B cell (primary cell): ENCODE measurements at regions not wholly inside any gene's neighbourhood (a gene's known extent, or its start where the extent isn't known, plus 50 kb on each side); places are given as distances from the start of the nearest gene placed in this dataset.

ENCODE experiments used
- ATAC-seq: fragments of 200-7000 bp; cut with Tn5 transposase; one replicate; pipeline ENCODE4 v1.10.0; 2021; ENCODE audit warnings: low read depth, mild to moderate bottlenecking, moderate number of reproducible peaks, moderate library complexity
- CTCF ChIA-PET: fragments of 350-600 bp; sonication (Branson Sonifier 250); formaldehyde crosslinking; loops from one replicate; lab custom pipeline; 2021; ENCODE audit warnings: antibody characterized with exemption, inconsistent platforms; lab: Charles Lee
- POLR2A ChIA-PET: fragments of 350-600 bp; sonication (Branson Sonifier 250); formaldehyde crosslinking; loops from one replicate; lab custom pipeline; 2021; ENCODE audit warnings: antibody characterized with exemption; lab: Charles Lee
- DNase-seq: peaks from one replicate; pipeline ENCODE4 v3.0.0; 2013
- H2AFZ ChIP-seq: 2 replicates; pipeline ENCODE4 v1.6.1; 2012; ENCODE audit warnings: mild to moderate bottlenecking, low read depth, low read length; ENCODE audit not compliant: insufficient read depth, poor library complexity, severe bottlenecking
- H3K27ac ChIP-seq, 2 donors: 1 replicate in 1 of 2; 2 replicates in 1 of 2; pipeline ENCODE4 v1.5.1; 2012 to 2013; ENCODE audit warnings: low read length in 2 of 2, mild to moderate bottlenecking in 2 of 2, moderate library complexity in 1 of 2
- H3K27me3 ChIP-seq, 4 experiments: fragments of 200-600 bp in 1 of 4; sonication (generic) in 1 of 4; replicated peaks in 1 of 4; 1 replicate in 2 of 4; 2 replicates in 2 of 4; pipeline versions ENCODE4 v1.6.1 to v1.7.0; 2013 to 2016; ENCODE audit warnings: low read length in 3 of 4, mild to moderate bottlenecking in 2 of 4, mixed read lengths in 1 of 4, moderate library complexity in 1 of 4; ENCODE audit not compliant: insufficient read depth in 4 of 4, control insufficient read depth in 3 of 4; ENCODE audit errors: control extremely low read depth in 1 of 4
- H3K36me3 ChIP-seq, 2 experiments: replicated peaks in 1 of 2; 1 replicate in 1 of 2; 2 replicates in 1 of 2; pipeline versions ENCODE4 v1.6.1 to v1.7.1; 2013; ENCODE audit warnings: low read length in 1 of 2; ENCODE audit not compliant: insufficient read depth in 2 of 2, control insufficient read depth in 1 of 2; ENCODE audit errors: control extremely low read depth in 1 of 2, extremely low read depth in 1 of 2
- H3K4me1 ChIP-seq, 2 donors: fragments of 200-600 bp in 1 of 2; sonication (generic) in 1 of 2; 1 replicate in 1 of 2; 2 replicates in 1 of 2; pipeline versions ENCODE4 v1.5.1 to v1.6.1; 2013 to 2017; ENCODE audit warnings: low read length in 2 of 2; ENCODE audit not compliant: control insufficient read depth in 2 of 2, insufficient read depth in 2 of 2
- H3K4me2 ChIP-seq: replicated peaks from 2 replicates; pipeline ENCODE3; 2012; ENCODE audit warnings: mild to moderate bottlenecking, low read depth, low read length; ENCODE audit not compliant: poor library complexity, severe bottlenecking
- H3K4me3 ChIP-seq, 5 experiments: fragments of 200-600 bp in 1 of 5; sonication (generic) in 1 of 5; 1 replicate in 3 of 5; 2 replicates in 2 of 5; pipeline versions ENCODE4 v1.5.1 to v1.7.0; 2011 to 2016; ENCODE audit warnings: low read length in 4 of 5, mild to moderate bottlenecking in 4 of 5, low read depth in 2 of 5, control low read depth in 1 of 5, moderate library complexity in 1 of 5; ENCODE audit not compliant: insufficient read depth in 1 of 5; ENCODE audit errors: control extremely low read depth in 1 of 5, extremely low read depth in 1 of 5
- H3K79me2 ChIP-seq: fragments of 200-600 bp; sonication (generic); one replicate; pipeline ENCODE4 v1.6.0; 2016; ENCODE audit warnings: low read length; ENCODE audit not compliant: control insufficient read depth, insufficient read depth
- H3K9ac ChIP-seq: fragments of 200-600 bp; sonication (generic); 2 replicates; pipeline ENCODE4 v1.6.1; 2017; ENCODE audit warnings: mild to moderate bottlenecking, low read length, moderate library complexity
- H3K9me3 ChIP-seq, 3 donors: one replicate each; pipeline versions ENCODE4 v1.6.1 to v1.7.1; 2013; ENCODE audit warnings: low read length in 2 of 3; ENCODE audit not compliant: control insufficient read depth in 2 of 3, insufficient read depth in 1 of 3; ENCODE audit errors: control extremely low read depth in 1 of 3
- H4K20me1 ChIP-seq: 2 replicates; pipeline ENCODE4 v1.6.0; 2012; ENCODE audit warnings: mild to moderate bottlenecking, low read length; ENCODE audit not compliant: insufficient read depth, control insufficient read depth, poor library complexity, severe bottlenecking
- H3K27ac Mint-ChIP-seq: one replicate; pipeline ENCODE4 v1.8.0; 2021; ENCODE audit warnings: mixed read lengths
- H3K27me3 Mint-ChIP-seq: one replicate; pipeline ENCODE4 v1.8.0; 2021; ENCODE audit warnings: mixed read lengths
- H3K4me1 Mint-ChIP-seq: one replicate; pipeline ENCODE4 v1.8.0; 2021; ENCODE audit warnings: mixed read lengths
- H3K4me3 Mint-ChIP-seq: one replicate; pipeline ENCODE4 v1.8.0; 2021; ENCODE audit warnings: mixed read lengths
- H3K9me3 Mint-ChIP-seq: one replicate; pipeline ENCODE4 v1.8.0; 2022; ENCODE audit warnings: mixed read lengths; ENCODE audit not compliant: insufficient read depth
- EZH2 ChIP-seq: IDR thresholded peaks from 2 replicates; pipeline ENCODE4 v1.6.1; 2012; ENCODE audit warnings: borderline replicate concordance, low read depth, mild to moderate bottlenecking, moderate library complexity, low read length; ENCODE audit not compliant: insufficient read depth, poor library complexity, severe bottlenecking
- WGBS: methylation state at CpG from one replicate; pipeline ENCODE4 v1.1.5; 2013; ENCODE audit warnings: missing lambda C conversion rate; ENCODE audit not compliant: insufficient coverage; 5-methylcytosine and 5-hydroxymethylcytosine counted together
- intact Hi-C: fragments of 100-400 bp; cut with micrococcal nuclease; formaldehyde crosslinking; loops from one replicate; pipeline ENCODE4 v1.10.0; 2022
- TF ChIP-seq, protein P1 (sequence below): fragments of 200-600 bp; IDR thresholded peaks from one replicate; pipeline ENCODE4 v1.8.0; 2022; ENCODE audit warnings: antibody characterized with exemption, mild to moderate bottlenecking

DNA sequence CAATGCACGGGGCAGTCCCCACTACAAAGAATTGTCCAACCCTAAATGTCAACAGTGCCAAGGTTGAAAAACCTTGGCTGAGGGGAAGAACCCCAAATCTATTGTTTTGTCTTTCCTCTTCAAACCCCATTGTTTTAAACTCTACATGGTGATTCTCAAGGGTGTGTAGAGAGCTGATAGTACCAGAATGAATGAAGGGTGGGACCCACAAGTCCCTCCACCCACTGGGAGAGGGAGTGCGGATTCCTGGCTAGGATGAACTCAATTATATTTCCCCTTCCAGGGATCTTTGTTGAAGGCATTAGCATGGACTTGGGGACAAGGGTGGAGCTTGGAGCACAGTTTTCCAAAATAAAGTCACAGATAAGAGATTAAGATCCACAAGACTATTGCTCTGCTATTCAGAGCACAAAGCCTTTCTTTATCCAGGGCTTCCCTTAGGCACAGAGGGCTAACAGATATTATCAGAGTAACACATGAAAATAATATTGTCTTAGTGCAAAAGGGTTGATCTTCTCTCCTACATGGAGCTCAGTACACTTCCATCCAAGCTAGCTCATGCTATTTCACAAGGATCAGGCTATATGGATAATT, 755.1 kb upstream of the TBX3 start:
- Mint-ChIP-seq H3K9me3 (no peaks in the 10 kb centered on the region), H3K4me3 (no peak overlapping the region), H3K4me1 (no peaks in the 10 kb centered on the region), H3K27ac (no peak overlapping the region), H3K27me3 (no peaks in the 10 kb centered on the region)
- Histone ChIP-seq H3K9ac (no peak overlapping the region), H3K9me3 (no peaks in the 10 kb centered on the region), H3K36me3 (no peaks in the 10 kb centered on the region), H3K4me3 (no peak overlapping the region), H3K27me3 (no peaks in the 10 kb centered on the region), H4K20me1 (no peaks in the 10 kb centered on the region), H3K27ac (no peak overlapping the region), H3K4me2 (no peak overlapping the region), H3K4me1 (no peaks in the 10 kb centered on the region), H3K79me2 (no peaks in the 10 kb centered on the region), H2AFZ (no peak overlapping the region)
- no peak for TF ChIP-seq EZH2
- TF ChIP-seq, protein P1, sequence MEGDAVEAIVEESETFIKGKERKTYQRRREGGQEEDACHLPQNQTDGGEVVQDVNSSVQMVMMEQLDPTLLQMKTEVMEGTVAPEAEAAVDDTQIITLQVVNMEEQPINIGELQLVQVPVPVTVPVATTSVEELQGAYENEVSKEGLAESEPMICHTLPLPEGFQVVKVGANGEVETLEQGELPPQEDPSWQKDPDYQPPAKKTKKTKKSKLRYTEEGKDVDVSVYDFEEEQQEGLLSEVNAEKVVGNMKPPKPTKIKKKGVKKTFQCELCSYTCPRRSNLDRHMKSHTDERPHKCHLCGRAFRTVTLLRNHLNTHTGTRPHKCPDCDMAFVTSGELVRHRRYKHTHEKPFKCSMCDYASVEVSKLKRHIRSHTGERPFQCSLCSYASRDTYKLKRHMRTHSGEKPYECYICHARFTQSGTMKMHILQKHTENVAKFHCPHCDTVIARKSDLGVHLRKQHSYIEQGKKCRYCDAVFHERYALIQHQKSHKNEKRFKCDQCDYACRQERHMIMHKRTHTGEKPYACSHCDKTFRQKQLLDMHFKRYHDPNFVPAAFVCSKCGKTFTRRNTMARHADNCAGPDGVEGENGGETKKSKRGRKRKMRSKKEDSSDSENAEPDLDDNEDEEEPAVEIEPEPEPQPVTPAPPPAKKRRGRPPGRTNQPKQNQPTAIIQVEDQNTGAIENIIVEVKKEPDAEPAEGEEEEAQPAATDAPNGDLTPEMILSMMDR, result no peak
- ATAC-seq (no peak), DNase-seq (no peak)
- intact Hi-C loops, result no loop called here
- no CpG with 5 or more reads among the region's 2 CpGs for WGBS
- POLR2A ChIA-PET, result no interaction called here
- CTCF ChIA-PET, result no interaction called here

DNA sequence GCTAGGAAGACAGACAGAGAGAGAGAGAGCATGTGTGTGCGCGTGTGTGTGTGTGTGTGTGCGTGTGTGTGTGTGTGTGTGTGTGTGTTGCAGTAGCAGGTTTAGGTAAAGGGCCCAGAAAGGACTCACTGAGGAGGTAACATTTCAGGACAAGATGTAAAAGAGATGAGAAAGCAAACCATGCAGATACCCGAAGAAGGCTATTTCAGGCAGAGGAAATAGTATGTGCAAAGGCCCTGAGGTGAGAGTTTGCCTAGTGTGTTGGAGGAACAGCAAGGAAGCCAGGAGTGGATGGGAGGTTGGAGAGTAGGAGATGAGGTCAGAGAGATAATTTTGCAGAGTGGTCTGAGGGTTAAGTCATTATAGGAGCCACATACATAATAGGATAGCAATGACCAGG, 754.3 kb upstream of the TBX3 start:
- Histone ChIP-seq H3K27ac (no peak overlapping the region), H3K4me3 (no peak overlapping the region), H3K4me1 (no peaks in the 10 kb centered on the region), H3K27me3 (no peaks in the 10 kb centered on the region), H3K36me3 (no peaks in the 10 kb centered on the region), H2AFZ (no peak overlapping the region), H3K4me2 (no peak overlapping the region), H3K9ac (no peak overlapping the region), H4K20me1 (no peaks in the 10 kb centered on the region), H3K9me3 (peaks cover 0 to 3% (median 0%) of the 10 kb centered on the region in 3 donors), H3K79me2 (no peaks in the 10 kb centered on the region)
- CTCF ChIA-PET, result no interaction called here
- no peak for DNase-seq
- Mint-ChIP-seq H3K4me3 (no peak overlapping the region), H3K9me3 (no peaks in the 10 kb centered on the region), H3K27ac (no peak overlapping the region), H3K4me1 (no peaks in the 10 kb centered on the region), H3K27me3 (no peaks in the 10 kb centered on the region)
- intact Hi-C loops, result no loop called here
- POLR2A ChIA-PET, result no interaction called here
- ATAC-seq, result no peak
- 53% methylated on average over 4 of the region's 4 CpGs for WGBS
- TF ChIP-seq, protein P1, result no peak
- TF ChIP-seq EZH2, result no peak
